Fibroblast of lung (primary cell): ENCODE measurements at regions not wholly inside any gene's neighbourhood (a gene's known extent, or its start where the extent isn't known, plus 50 kb on each side); places are given as distances from the start of the nearest gene placed in this dataset.

Experiments used
- CTCF ChIP-seq, 2 donors: IDR thresholded peaks in 1 of 2; conservative IDR thresholded peaks in 1 of 2; 1 replicate in 1 of 2; 2 replicates in 1 of 2; pipeline ENCODE4 v1.5.1; 2011 to 2012; ENCODE audit warnings: low read length in 2 of 2, control low read depth in 1 of 2, inconsistent platforms in 1 of 2, low read depth in 1 of 2, mild to moderate bottlenecking in 1 of 2
- EZH2 ChIP-seq: IDR thresholded peaks from 2 replicates; pipeline ENCODE4 v1.5.1; 2012; ENCODE audit warnings: low read length, control low read depth, mild to moderate bottlenecking; ENCODE audit errors: missing control alignments

GRCh38 chr5:9731159-9731558, 101.0 kb upstream of the TAS2R1 start:
- TF ChIP-seq CTCF (conservative IDR thresholded peaks at IDR 0.05 in 1 of 2, IDR thresholded peaks at IDR 0.05 in 1 of 2; ENCODE audit: low read depth in 1 of 2, low read length in 2 of 2): no peak
- TF ChIP-seq EZH2: no peak
